ENCODE measurements at regions not wholly inside any gene's neighbourhood (a gene's known extent, or its start where the extent isn't known, plus 50 kb on each side); places are given as distances from the start of the nearest gene placed in this dataset.
A peak's percentile ranks its signal among the peaks of the same experiment; 100 is the strongest.
"Not testable (repeated sequence)": the region's sequence is repeated elsewhere in the genome, so short reads cannot be mapped to it uniquely, and the experiment has no call there.

GRCh38 chr2:8329660-8330622 lies 351.9 kb upstream of the ID2 start:
- DNase-seq (ENCODE audit: low read depth in 3 of 3), result no peak

DNA sequence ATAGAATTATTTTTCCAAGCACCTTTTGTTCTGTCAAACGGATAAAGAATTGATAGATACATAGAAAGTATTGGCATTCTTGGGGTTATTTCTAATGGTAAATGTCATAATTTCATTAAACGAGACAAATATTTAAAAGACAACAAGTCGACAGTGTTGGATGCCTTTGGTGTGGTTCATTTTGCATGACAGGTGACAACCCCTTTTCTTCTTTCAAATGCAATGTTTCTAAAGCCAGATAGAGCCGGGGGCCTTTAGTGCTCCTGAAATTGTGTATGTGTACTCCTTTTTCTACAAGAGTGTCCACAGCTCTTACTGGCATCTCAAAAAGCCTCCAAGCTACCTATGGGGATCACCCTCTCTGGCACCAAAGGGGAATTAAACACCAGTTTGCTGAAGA lies 350.8 kb upstream of the ID2 start:
- no peak for DNase-seq (ENCODE audit: low read depth in 3 of 3)

DNA sequence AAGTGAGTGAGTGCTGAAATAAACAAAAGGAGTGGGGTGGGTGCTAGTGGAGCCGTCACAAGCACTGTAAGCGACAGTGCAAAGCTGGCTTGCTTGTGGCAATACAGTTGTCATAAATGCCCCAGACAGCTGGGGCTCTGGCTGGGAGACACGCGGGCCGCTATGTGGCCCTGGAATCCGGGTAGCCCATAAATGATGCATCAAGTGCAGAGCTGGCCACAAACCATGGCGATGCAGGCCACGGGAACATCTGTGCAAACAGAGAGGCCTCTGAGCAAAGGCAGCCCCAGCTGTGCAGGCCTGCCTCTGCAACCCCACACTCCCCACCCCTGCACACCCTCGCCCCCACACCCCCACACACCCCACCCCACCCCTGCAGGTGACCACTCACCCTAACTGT lies 349.2 kb upstream of the ID2 start:
- DNase-seq (ENCODE audit: low read depth in 3 of 3), result no peak

DNA sequence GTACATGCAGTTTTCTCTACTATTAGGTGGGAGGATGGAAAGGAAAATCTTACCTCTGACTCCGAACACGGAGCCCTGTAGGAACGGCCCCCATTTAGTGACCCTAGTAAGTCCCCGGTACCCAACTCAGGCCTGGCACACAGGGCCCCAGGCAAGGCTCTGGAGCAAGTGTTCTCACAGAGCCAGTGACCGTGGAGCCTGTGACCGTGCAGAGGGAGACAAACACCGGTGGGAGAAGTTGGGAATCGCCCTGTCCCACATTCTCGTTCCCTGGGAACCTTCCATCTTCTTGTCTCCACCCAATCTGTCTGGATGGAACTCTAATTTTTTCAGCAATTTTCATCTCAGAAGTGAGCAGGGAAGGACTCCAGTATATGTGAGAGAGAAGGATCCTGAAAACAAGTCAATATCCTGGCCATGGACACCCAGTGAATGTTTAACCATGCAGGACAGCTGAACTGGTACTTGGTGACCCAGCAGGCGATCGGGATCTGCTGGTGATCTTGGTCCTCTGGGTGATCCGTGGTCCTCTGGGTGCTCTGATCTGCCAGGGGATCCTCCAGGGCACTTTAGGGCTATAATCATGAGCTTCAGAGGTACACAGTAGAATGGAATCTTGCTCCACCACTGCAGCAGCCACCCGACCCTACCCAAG lies 348.6 kb upstream of the ID2 start:
- DNase-seq (ENCODE audit: low read depth in 3 of 3), result no peak

- not testable (repeated sequence) for DNase-seq (ENCODE audit: low read depth in 3 of 3)
Observed at GRCh38 chr2:8333832-8334187, 348.0 kb upstream of the ID2 start.

GRCh38 chr2:8334866-8335325 lies 347.0 kb upstream of the ID2 start:
- DNase-seq (ENCODE audit: low read depth in 3 of 3), result no peak

DNA sequence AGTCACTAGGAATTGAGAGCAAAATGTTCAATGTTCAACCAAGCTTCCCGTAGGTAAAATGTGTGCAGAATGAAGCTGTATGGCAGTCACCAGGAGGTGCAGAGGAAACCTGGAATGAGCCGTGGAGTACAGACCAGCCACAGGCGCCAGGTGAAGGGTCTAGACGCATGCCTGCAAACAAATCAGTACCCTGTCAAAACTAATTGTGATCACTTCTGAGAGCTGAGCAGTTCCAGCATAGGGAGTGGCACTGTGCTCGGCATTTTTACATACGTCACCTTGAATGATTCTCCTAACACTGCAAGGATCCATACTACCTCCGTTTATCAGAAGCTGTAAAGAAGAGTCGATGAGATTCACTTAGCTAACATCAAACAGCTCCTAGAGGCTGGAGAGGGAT lies 346.1 kb upstream of the ID2 start:
- DNase-seq (ENCODE audit: low read depth in 3 of 3), result no peak

GRCh38 chr2:8337321-8337720 lies 344.5 kb upstream of the ID2 start:
- DNase-seq (ENCODE audit: low read depth in 3 of 3), result peak in 1 of 3 experiments; percentile 25

GRCh38 chr2:8342407-8342806 lies 339.4 kb upstream of the ID2 start:
- DNase-seq (ENCODE audit: low read depth in 3 of 3), result no peak

DNA sequence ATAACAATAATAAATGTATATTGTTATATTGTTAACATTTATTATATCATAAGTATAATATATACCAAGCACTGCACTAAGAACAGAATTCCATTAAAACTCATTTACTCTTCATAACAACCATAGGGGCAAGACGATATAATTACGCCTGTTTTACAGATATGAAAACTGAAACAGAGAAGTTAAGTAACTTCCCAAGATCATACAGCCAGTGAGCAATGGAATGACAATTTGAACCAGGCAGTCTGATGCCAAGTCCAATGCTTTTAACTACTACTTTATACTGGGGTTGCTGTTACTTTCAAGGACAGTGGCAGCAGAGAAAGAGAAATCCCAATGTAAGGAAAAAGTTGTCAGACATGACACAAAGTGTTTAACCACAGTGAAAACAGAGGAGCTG lies 338.8 kb upstream of the ID2 start:
- DNase-seq (ENCODE audit: low read depth in 3 of 3), result no peak

- DNase-seq (ENCODE audit: low read depth in 3 of 3), result no peak
Observed at GRCh38 chr2:8344144-8345097, 337.4 kb upstream of the ID2 start.

DNA sequence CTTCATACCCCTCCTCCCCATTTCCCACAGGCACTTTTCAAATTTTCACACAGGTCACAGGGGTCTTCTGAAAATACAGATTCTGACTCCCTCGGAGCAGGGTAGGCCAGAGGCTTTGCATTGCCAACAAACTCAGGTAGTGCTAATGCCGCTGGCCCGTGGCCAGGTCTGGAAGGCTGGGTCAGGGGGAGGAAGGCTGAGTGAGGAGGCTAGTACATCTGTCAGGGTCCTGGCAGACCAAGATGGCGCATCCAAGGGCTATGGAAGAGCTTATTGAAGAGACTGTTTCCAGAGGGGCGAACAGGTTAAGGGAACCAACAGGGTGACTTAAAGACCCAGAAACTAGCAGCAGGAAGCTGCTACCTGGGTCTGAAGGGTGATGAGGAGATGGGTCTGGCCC lies 336.7 kb upstream of the ID2 start:
- DNase-seq (ENCODE audit: low read depth in 3 of 3), result no peak

DNA sequence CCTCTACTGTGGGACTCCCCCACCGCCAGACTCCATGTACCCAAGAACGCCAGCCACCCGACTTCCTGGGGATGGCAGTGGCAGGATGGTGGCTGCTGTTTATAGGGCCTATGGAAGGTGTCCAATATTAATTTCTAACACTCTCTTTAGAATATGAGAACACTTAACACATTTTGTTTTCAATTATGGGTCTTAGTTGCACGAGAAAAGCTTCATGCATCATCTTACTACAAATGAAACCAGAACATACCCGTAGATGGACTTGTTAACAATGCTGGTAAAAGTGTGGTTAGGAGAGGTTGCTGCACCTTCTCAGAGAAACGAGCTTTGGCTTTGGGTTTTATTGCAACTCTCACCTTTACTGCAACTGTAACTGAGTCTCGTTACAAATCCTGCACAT lies 335.6 kb upstream of the ID2 start:
- no peak for DNase-seq (ENCODE audit: low read depth in 3 of 3)

- no peak for DNase-seq (ENCODE audit: low read depth in 3 of 3)
Observed at GRCh38 chr2:8346706-8347430, 335.0 kb upstream of the ID2 start.

GRCh38 chr2:8348911-8349310 lies 332.9 kb upstream of the ID2 start:
- DNase-seq (ENCODE audit: low read depth in 3 of 3), result not testable (repeated sequence)

DNA sequence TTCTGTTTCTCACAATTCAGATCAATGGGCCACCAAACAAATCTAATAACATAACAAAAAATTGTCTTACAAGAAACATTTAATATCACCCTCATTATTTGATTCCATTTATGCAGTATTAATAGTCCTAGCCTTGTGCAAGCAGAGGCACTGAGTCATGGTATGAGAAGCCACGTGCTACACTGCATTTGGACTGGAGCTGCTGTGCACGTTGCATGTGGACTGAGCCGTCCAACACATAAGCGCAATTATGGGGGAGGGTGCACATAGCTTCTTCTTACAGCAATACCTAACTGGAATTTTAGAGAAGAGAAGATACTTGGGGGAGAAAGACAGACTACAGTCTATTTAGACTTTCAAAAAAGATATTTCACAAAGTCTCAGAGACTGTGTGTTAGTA lies 329.6 kb upstream of the ID2 start:
- DNase-seq (ENCODE audit: low read depth in 3 of 3), result no peak

- no peak for DNase-seq (ENCODE audit: low read depth in 3 of 3)
Observed at GRCh38 chr2:8352989-8353388, 328.9 kb upstream of the ID2 start.

- DNase-seq (ENCODE audit: low read depth in 3 of 3), result no peak
Observed at GRCh38 chr2:8355102-8355859, 326.6 kb upstream of the ID2 start.

GRCh38 chr2:8357738-8358518 lies 323.9 kb upstream of the ID2 start:
- no peak for DNase-seq (ENCODE audit: low read depth in 3 of 3)

DNA sequence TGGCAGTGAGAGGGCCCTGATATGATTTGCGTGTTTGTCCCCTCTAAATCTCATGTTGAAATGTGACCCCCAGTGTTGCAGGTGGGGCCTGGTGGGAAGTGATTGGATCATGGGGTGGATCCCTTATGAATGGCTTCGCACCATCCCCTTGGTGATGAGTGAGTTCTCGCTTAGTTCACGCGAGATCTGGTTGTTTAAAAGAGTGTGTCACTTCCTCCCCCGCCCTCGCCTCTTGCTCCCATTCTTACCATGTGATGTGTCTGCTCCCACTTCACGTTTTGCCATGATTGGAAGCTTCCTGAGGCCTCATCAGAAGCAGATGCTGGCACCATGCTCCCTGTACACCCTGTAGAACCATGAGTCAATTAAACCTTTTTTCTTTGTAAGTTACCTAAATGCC lies 319.9 kb upstream of the ID2 start:
- no peak for DNase-seq (ENCODE audit: low read depth in 3 of 3)
